ELR (cell line): ENCODE measurements at regions not wholly inside any gene's neighbourhood (a gene's known extent, or its start where the extent isn't known, plus 50 kb on each side); places are given as distances from the start of the nearest gene placed in this dataset.

ENCODE experiments used
- DNase-seq: peaks from one replicate; pipeline ENCODE4 v3.0.0-alpha.2; 2015; ENCODE audit warnings: low read depth

GRCh38 chrX:14164828-14165227 is 135.1 kb upstream of the GEMIN8 start:
- no peak for DNase-seq

- no peak for DNase-seq
Observed at GRCh38 chrX:14125462-14125861, 95.8 kb upstream of the GEMIN8 start.

GRCh38 chrX:14124562-14124961 is 94.9 kb upstream of the GEMIN8 start:
- no peak for DNase-seq

GRCh38 chrX:14095702-14096101 is 66.0 kb upstream of the GEMIN8 start:
- peak; percentile 36 for DNase-seq

GRCh38 chrX:14094191-14094590 is 64.5 kb upstream of the GEMIN8 start:
- DNase-seq, result no peak

- no peak for DNase-seq
Observed at GRCh38 chrX:14084466-14084865, 54.8 kb upstream of the GEMIN8 start.

GRCh38 chrX:14083783-14084182 is 54.1 kb upstream of the GEMIN8 start:
- DNase-seq, result no peak

GRCh38 chrX:14079891-14080430 is 50.3 kb upstream of the GEMIN8 start:
- no peak for DNase-seq
